K562 (cell line): ENCODE measurements at regions not wholly inside any gene's neighbourhood (a gene's known extent, or its start where the extent isn't known, plus 50 kb on each side); places are given as distances from the start of the nearest gene placed in this dataset.

Experiments
- ATAC-seq: fragments of 200-7000 bp; cut with Tn5 transposase; 3 replicates; pipeline ENCODE4 v1.9.1; 2020; ENCODE audit warnings: moderate library complexity
- BruUV-seq: library from RNA; stranded (reverse); fragments of 400-500 nt; replicated peaks from 2 replicates; lab custom pipeline; 2021; lab: Mats Ljungman, UMichigan
- CTCF ChIA-PET: fragments of 300-600 bp; formaldehyde crosslinking; extraction: SDS; loops from one replicate; lab custom pipeline; 2021; ENCODE audit warnings: low intra/inter-chr PET ratio; lab: Yijun Ruan, JAX
- POLR2A ChIA-PET: fragments of 300-600, 350-650 bp; sonication (Branson Sonifier 250); formaldehyde crosslinking; extraction: SDS; loops from one replicate; lab custom pipeline; 2021; ENCODE audit warnings: antibody characterized with exemption, inconsistent platforms; lab: Yijun Ruan, JAX
- DNase-seq, 4 experiments: peaks; one replicate each; pipeline versions ENCODE4 v3.0.0 to v3.0.0-alpha.2; 2011 to 2018; ENCODE audit warnings: low spot score in 3 of 4, mixed read lengths in 3 of 4; ENCODE audit errors: extremely low read depth in 1 of 4
- FAIRE-seq: peaks from 2 replicates; lab custom pipeline; 2011; peaks lifted over from hg19 to GRCh38; lab: Jason Lieb, UNC
- H2AFZ ChIP-seq: 2 replicates; pipeline ENCODE4 v1.6.0; 2011; ENCODE audit warnings: low read depth, low read length, control low read depth, inconsistent platforms
- H3K27ac ChIP-seq: fragments of 200-600 bp; 3 replicates; pipeline ENCODE4 v1.8.0; 2011; ENCODE audit warnings: low read depth, mild to moderate bottlenecking, control low read depth, inconsistent platforms, low read length, moderate library complexity, mixed read lengths; ENCODE audit errors: extremely low read depth
- H3K27me3 ChIP-seq, 2 experiments: fragments of 300-600 bp in 1 of 2; 2 replicates in 1 of 2; 3 replicates in 1 of 2; pipeline versions ENCODE4 v1.6.0 to v1.8.0; 2011; ENCODE audit warnings: inconsistent platforms in 2 of 2, low read length in 2 of 2, mild to moderate bottlenecking in 1 of 2, mixed read lengths in 1 of 2, moderate library complexity in 1 of 2; ENCODE audit not compliant: control insufficient read depth in 2 of 2, insufficient read depth in 2 of 2
- H3K36me3 ChIP-seq: fragments of 300-600 bp; 3 replicates; pipeline ENCODE4 v1.8.0; 2011; ENCODE audit warnings: mild to moderate bottlenecking, low read length, inconsistent platforms; ENCODE audit not compliant: control insufficient read depth, insufficient read depth
- H3K4me1 ChIP-seq, 2 experiments: fragments of 200-600 bp in 1 of 2; replicated peaks in 1 of 2; 2 replicates in 1 of 2; 3 replicates in 1 of 2; pipeline versions ENCODE4 v1.5.1 to v1.8.0; 2011; ENCODE audit warnings: inconsistent platforms in 2 of 2, low read length in 2 of 2, mild to moderate bottlenecking in 1 of 2, mixed read lengths in 1 of 2, moderate library complexity in 1 of 2; ENCODE audit not compliant: control insufficient read depth in 2 of 2, insufficient read depth in 2 of 2
- H3K4me2 ChIP-seq: 2 replicates; pipeline ENCODE4 v1.6.1; 2011; ENCODE audit warnings: low read length, control low read depth, inconsistent platforms, mixed read lengths; ENCODE audit not compliant: insufficient read depth
- H3K4me3 ChIP-seq: fragments of 200-600 bp; sonication (generic), shearing (Covaris generic); 2 replicates; pipeline ENCODE4 v1.5.1; 2016; ENCODE audit warnings: control low read depth, inconsistent platforms
- H3K79me2 ChIP-seq: fragments of 200-600 bp; 3 replicates; pipeline ENCODE4 v1.8.0; 2011; ENCODE audit warnings: low read length, inconsistent platforms; ENCODE audit not compliant: control insufficient read depth, insufficient read depth
- H3K9ac ChIP-seq, 2 experiments: 2 replicates each; pipeline versions ENCODE4 v1.6.0 to v1.6.1; 2011; ENCODE audit warnings: low read depth in 2 of 2, low read length in 2 of 2, control low read depth in 1 of 2, inconsistent platforms in 1 of 2, mild to moderate bottlenecking in 1 of 2, mixed read lengths in 1 of 2; ENCODE audit not compliant: insufficient read depth in 1 of 2
- H3K9me1 ChIP-seq: one replicate; pipeline ENCODE4 v1.6.0; 2011; ENCODE audit warnings: inconsistent platforms, mild to moderate bottlenecking, low read length, moderate library complexity; ENCODE audit not compliant: control insufficient read depth, insufficient read depth
- H3K9me3 ChIP-seq: replicated peaks from 2 replicates; pipeline ENCODE4 v1.5.1; 2011; ENCODE audit warnings: low read depth, low read length, inconsistent platforms; ENCODE audit not compliant: control insufficient read depth, insufficient read depth
- H4K20me1 ChIP-seq: replicated peaks from 2 replicates; pipeline ENCODE4 v1.6.1; 2011; ENCODE audit warnings: low read length, inconsistent platforms, mixed read lengths; ENCODE audit not compliant: control insufficient read depth, insufficient read depth
- BRF2 ChIP-seq: IDR thresholded peaks from 3 replicates; pipeline ENCODE4 v1.6.1; 2011; ENCODE audit warnings: borderline replicate concordance, mild to moderate bottlenecking; ENCODE audit not compliant: insufficient read length, insufficient read depth
- CBFA2T2 ChIP-seq: fragments of 450-650 bp; conservative IDR thresholded peaks from 2 replicates; pipeline ENCODE4 v1.6.1; 2017; ENCODE audit warnings: mild to moderate bottlenecking
- CGGBP1 ChIP-seq: fragments of 250-450 bp; sonication (Bioruptor Pico); IDR thresholded peaks from 2 replicates; pipeline ENCODE4 v1.9.0; 2021; ENCODE audit warnings: mild to moderate bottlenecking
- CHCHD3 ChIP-seq: fragments of 250-450 bp; sonication (Bioruptor Pico); IDR thresholded peaks from 2 replicates; pipeline ENCODE4 v2.1.2; 2022; ENCODE audit warnings: mild to moderate bottlenecking
- HLTF ChIP-seq: fragments of 450-650 bp; IDR thresholded peaks from 2 replicates; pipeline ENCODE4 v1.6.1; 2016
- HNRNPL ChIP-seq: fragments of 200-400 bp; formaldehyde crosslinking; IDR thresholded peaks from 2 replicates; pipeline ENCODE4 v1.6.1; 2017; ENCODE audit warnings: low read depth, mild to moderate bottlenecking, low read length
- ILF3 ChIP-seq: fragments of 450-650 bp; IDR thresholded peaks from 2 replicates; pipeline ENCODE4 v1.6.1; 2018; ENCODE audit warnings: antibody characterized with exemption, mild to moderate bottlenecking, moderate library complexity, borderline replicate concordance
- NEUROD1 ChIP-seq: fragments of 150-350 bp; IDR thresholded peaks from 2 replicates; pipeline ENCODE4 v1.6.1; 2014; ENCODE audit warnings: borderline replicate concordance, low read length, low read depth; ENCODE audit not compliant: partially characterized antibody
- PHB ChIP-seq: fragments of 250-450 bp; sonication (Bioruptor Pico); IDR thresholded peaks from 2 replicates; pipeline ENCODE4 v1.5.0; 2021
- POLR2AphosphoS5 ChIP-seq: IDR thresholded peaks from 2 replicates; pipeline ENCODE4 v1.6.1; 2011; ENCODE audit warnings: mild to moderate bottlenecking, low read depth, low read length, moderate library complexity; ENCODE audit not compliant: control insufficient read depth, insufficient read depth
- POLR2G ChIP-seq: fragments of 200-400 bp; formaldehyde crosslinking; IDR thresholded peaks from 2 replicates; pipeline ENCODE4 v1.6.1; 2017; ENCODE audit warnings: low read depth, mild to moderate bottlenecking, antibody characterized with exemption, low read length, moderate library complexity
- SREBF2 ChIP-seq: sonication (generic); formaldehyde crosslinking; IDR thresholded peaks from 2 replicates; pipeline ENCODE4 v1.4.0; 2020; ENCODE audit warnings: mild to moderate bottlenecking, missing genetic modification reagents
- U2AF1 ChIP-seq: fragments of 200-400 bp; formaldehyde crosslinking; optimal IDR thresholded peaks from 2 replicates; pipeline ENCODE3; 2017; ENCODE audit warnings: mild to moderate bottlenecking, low read depth, low read length, moderate library complexity
- ZNF347 ChIP-seq: fragments of 450-650 bp; formaldehyde crosslinking; IDR thresholded peaks from 2 replicates; pipeline ENCODE4 v1.4.0; 2020; ENCODE audit warnings: low read depth, mild to moderate bottlenecking, moderate library complexity
- ZNF668 ChIP-seq: fragments of 250-450 bp; sonication (Bioruptor Pico); IDR thresholded peaks from 2 replicates; pipeline ENCODE4 v1.8.0; 2022; ENCODE audit warnings: mild to moderate bottlenecking, inconsistent platforms
- WGBS: fragments of 100-300 bp; shearing (Covaris generic); methylation state at CpG from one replicate; pipeline ENCODE4 v1.1.6; 2016; ENCODE audit warnings: low coverage, mixed read lengths; ENCODE audit not compliant: insufficient coverage; ENCODE audit errors: missing lambda C conversion rate; 5-methylcytosine and 5-hydroxymethylcytosine counted together
- in situ Hi-C: fragments of 300-500 bp; cut with MboI; formaldehyde crosslinking; loops from 4 replicates; pipeline ENCODE4 v1.15.0; 2018; ENCODE audit warnings: inconsistent platforms, mixed read lengths
- intact Hi-C: fragments of 100-400 bp; cut with micrococcal nuclease; formaldehyde crosslinking; loops from 2 replicates; pipeline ENCODE4 v1.14.2; 2022
- TF ChIP-seq, protein P1 (sequence below): fragments of 450-650 bp; IDR thresholded peaks from 2 replicates; pipeline ENCODE4 v1.6.1; 2016; ENCODE audit warnings: low read depth, mild to moderate bottlenecking, moderate library complexity

DNA sequence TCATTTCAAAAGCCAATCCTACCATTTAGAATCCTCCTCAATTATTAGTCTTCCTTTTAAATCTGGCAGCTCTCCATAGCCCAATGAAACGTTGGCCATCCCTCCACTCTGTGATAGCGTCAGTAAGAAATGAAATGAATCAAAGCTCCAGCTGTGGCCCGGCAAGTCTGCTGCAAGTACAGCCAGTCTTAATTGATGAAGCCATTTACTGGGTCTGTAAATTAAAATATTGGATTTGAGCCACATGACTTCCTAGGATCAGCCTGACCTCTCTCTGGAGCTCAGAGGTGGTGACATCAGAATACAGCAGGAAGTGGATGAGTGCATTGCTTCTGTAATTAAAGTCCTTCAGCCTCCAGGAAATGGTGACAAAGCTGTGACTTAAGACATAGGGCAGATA lies 347.0 kb upstream of the LMCD1 start:
- ATAC-seq, result no peak
- FAIRE-seq, result no peak

DNA sequence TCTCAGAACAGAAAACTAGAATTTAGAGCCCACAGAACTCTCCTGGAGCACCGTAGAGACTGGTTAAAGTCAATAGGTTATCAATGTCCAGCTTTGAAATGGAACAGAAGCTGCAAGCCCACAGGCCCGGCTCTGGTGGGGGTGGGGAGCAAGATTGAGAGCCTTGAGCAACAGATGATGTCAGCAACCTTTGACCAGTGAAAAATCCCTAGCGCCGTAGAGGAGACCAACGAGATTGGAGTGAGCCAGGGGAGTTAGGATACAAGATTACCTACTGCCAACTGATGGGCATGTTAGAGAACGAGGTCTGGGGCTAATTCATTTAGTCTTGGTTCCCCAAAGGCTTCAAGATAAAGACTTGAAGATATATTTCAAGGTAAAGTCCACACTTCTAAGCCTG lies 345.5 kb upstream of the LMCD1 start:
- ChIA-PET POLR2A (no interaction called here), CTCF (no interaction called here)
- Histone ChIP-seq H3K36me3 (no peaks in the 10 kb centered on the region), H2AFZ (no peak overlapping the region), H3K79me2 (no peaks in the 10 kb centered on the region), H3K27ac (no peak overlapping the region), H3K4me2 (no peak overlapping the region), H3K9me3 (no peaks in the 10 kb centered on the region), H4K20me1 (no peaks in the 10 kb centered on the region), H3K9ac (no peak overlapping the region), H3K4me3 (no peak overlapping the region), H3K4me1 (no peaks in the 10 kb centered on the region), H3K27me3 (no peaks in the 10 kb centered on the region), H3K9me1 (no peaks in the 10 kb centered on the region)
- under 1% methylated on average over 6 of the region's 6 CpGs for WGBS
- FAIRE-seq (no peak), DNase-seq (no peak), ATAC-seq (no peak)
- in situ Hi-C loops (no loop called here), intact Hi-C loops (no loop called here)
- BruUV-seq, result no TSS peak
- no peak for TF ChIP-seq HNRNPL
- no peak for TF ChIP-seq ZNF668 (CRISPR knock-in tag)
- TF ChIP-seq, protein P1, sequence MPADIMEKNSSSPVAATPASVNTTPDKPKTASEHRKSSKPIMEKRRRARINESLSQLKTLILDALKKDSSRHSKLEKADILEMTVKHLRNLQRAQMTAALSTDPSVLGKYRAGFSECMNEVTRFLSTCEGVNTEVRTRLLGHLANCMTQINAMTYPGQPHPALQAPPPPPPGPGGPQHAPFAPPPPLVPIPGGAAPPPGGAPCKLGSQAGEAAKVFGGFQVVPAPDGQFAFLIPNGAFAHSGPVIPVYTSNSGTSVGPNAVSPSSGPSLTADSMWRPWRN, result no peak
- no peak for TF ChIP-seq HLTF
- no peak for TF ChIP-seq CBFA2T2
- TF ChIP-seq CGGBP1 (CRISPR knock-in tag), result no peak
- no peak for TF ChIP-seq BRF2
- TF ChIP-seq NEUROD1, result no peak
- no peak for TF ChIP-seq ZNF347 (CRISPR knock-in tag)
- TF ChIP-seq POLR2G, result no peak
- no peak for TF ChIP-seq SREBF2 (CRISPR knock-in tag)
- TF ChIP-seq PHB, result no peak
- no peak for TF ChIP-seq ILF3
- no peak for TF ChIP-seq POLR2AphosphoS5

More for the DNA sequence above, 347.0 kb upstream of the LMCD1 start:
- Histone ChIP-seq H3K9me3 (no peaks in the 10 kb centered on the region), H3K79me2 (no peaks in the 10 kb centered on the region), H3K27ac (no peak overlapping the region), H3K9me1 (no peaks in the 10 kb centered on the region), H2AFZ (no peak overlapping the region), H3K27me3 (no peaks in the 10 kb centered on the region), H3K36me3 (no peaks in the 10 kb centered on the region), H3K4me2 (no peak overlapping the region), H3K9ac (no peak overlapping the region), H4K20me1 (no peaks in the 10 kb centered on the region), H3K4me1 (no peaks in the 10 kb centered on the region), H3K4me3 (no peak overlapping the region)
- DNase-seq, result no peak
- 0% methylated on average over 3 of the region's 3 CpGs for WGBS
- intact Hi-C loops, result no loop called here
- in situ Hi-C loops, result no loop called here
- ChIA-PET CTCF (no interaction called here), POLR2A (no interaction called here)
- no peak for TF ChIP-seq CHCHD3 (CRISPR knock-in tag)
- no peak for TF ChIP-seq U2AF1
- BruUV-seq, result no TSS peak
